GM06990 (cell line): ENCODE measurements at regions not wholly inside any gene's neighbourhood (a gene's known extent, or its start where the extent isn't known, plus 50 kb on each side); places are given as distances from the start of the nearest gene placed in this dataset.

Experiments used
- DNase-seq: peaks from one replicate; pipeline ENCODE4 v3.0.0-alpha.2; 2011; ENCODE audit not compliant: insufficient read length; ENCODE audit errors: extremely low read depth
- H3K27me3 ChIP-seq: replicated peaks from 2 replicates; pipeline ENCODE4 v1.6.0; 2011; ENCODE audit warnings: low read length; ENCODE audit not compliant: control insufficient read depth, insufficient read depth
- H3K36me3 ChIP-seq: 2 replicates; pipeline ENCODE4 v1.5.1; 2011; ENCODE audit warnings: low read length; ENCODE audit not compliant: control insufficient read depth, insufficient read depth
- H3K4me3 ChIP-seq: replicated peaks from 2 replicates; pipeline ENCODE4 v1.5.1; 2011; ENCODE audit warnings: low read depth, mild to moderate bottlenecking, control low read depth, low read length
- CTCF ChIP-seq: IDR thresholded peaks from 2 replicates; pipeline ENCODE4 v1.5.1; 2011; ENCODE audit warnings: low read length, control low read depth, mild to moderate bottlenecking, inconsistent platforms; ENCODE audit not compliant: insufficient read depth, poor library complexity, severe bottlenecking

DNA sequence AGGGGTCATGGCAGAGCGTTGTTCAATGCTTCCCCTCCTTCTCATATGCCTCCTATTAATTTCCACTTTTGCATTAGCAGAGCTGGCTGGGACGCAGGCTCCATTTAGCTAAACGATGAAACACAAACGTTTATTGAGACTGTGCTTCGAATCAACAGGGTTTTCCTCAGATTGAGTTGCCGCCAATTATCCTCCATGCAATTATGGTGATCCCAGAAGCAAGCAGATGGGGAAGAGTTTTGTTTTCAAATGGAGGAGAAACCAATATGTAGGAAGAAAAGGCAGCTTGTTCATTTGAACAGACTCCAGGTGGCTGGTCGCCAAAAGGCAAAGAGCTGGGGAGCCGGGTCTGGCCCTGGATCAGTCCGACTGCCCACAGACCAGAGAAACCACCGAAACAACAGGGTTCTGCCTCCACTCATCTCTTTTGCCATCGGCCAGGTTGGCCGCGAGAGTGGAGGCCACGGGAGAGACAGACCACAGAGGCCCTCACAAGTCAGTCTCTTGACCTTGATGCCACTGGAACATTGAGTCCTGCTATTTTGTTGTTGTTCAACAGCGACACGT is 184.8 kb downstream of the GBA3 start:
- no peak for TF ChIP-seq CTCF
- no peak for DNase-seq
- H3K36me3 ChIP-seq: no peaks in the 10 kb centered on the region
- H3K4me3 ChIP-seq: no peak overlapping the region
- no peaks in the 10 kb centered on the region for H3K27me3 ChIP-seq

DNA sequence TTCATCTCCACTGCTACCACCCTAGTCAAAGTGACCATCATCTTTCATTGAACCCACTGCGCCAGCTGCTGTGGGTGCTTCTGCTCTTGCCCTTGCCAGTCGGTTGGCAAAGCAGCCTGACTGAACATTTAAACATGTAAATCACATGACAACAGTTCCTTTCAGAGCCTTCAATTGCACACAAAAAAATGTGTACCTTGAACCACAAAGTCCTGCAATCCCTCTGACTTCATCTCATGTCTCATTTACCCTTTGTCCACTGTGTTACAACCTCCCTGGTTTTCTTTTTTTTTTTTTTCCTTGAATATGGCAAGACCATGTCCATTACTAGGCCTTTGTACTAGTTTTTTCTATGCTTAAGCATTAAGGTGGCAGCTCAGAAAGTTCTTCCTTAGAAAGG is 183.5 kb downstream of the GBA3 start:
- Histone ChIP-seq H3K27me3 (no peaks in the 10 kb centered on the region), H3K4me3 (no peak overlapping the region), H3K36me3 (no peaks in the 10 kb centered on the region)
- TF ChIP-seq CTCF: no peak
- DNase-seq: no peak

DNA sequence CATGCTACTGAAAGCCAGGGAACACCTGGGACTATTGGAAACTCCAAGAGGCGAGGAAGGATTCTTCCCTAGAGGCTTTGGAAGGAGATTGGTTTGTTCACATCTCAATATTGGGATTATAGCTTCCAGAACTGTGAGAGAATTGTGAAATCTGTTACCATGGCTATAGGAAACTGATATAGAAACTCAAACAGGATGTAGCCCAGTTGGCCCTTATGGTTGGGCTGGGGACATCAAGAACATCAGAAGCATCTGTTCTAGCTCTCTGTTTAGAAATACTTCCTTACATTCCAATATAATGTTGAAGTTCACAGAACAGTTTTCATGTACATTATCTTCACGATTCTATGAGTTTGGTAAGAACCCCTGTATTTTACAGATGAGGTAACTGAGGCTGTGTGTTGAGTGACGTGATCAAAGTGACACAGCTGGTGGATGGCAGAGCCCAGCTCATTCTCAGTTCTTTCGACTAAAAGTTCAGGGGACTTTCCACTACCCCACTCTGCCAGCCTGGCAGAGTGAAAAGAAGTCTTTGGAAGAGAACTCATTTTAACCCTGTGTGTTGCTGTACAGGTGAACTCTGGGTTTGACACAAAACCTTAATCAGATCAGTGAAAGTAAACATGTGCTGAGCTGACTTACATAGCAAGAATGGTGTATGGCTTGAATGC is 183.0 kb downstream of the GBA3 start:
- Histone ChIP-seq H3K4me3 (no peak overlapping the region), H3K36me3 (no peaks in the 10 kb centered on the region), H3K27me3 (no peaks in the 10 kb centered on the region)
- DNase-seq: no peak
- no peak for TF ChIP-seq CTCF

DNA sequence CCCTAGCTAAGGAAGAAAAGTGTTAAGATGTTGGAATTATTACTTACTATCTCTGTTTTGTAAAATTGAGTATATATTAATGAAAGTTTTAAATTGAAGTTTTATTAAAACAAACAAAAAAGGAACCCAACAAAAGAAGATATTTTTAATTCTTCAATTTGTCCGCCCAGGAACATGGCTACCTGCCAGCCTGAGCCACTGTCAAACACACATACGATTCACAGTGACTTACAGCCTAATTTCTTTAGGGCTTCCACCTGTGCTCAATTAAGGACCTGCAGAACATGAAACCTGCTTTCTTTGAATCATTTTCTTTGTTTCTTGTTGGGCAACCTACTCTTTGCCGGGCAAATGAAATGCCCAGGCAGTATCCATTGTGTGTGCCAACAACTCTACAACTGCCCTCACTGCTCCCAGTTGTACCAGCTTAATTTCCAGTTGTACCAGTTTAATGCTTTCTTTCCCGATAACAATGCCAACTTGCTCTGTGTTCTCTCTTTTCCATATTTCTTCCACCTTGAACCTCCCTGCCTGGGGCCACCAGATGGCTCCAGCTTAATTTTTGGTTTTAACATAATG is 181.7 kb downstream of the GBA3 start:
- TF ChIP-seq CTCF: no peak
- Histone ChIP-seq H3K36me3 (no peaks in the 10 kb centered on the region), H3K27me3 (no peaks in the 10 kb centered on the region), H3K4me3 (no peak overlapping the region)
- DNase-seq: no peak

DNA sequence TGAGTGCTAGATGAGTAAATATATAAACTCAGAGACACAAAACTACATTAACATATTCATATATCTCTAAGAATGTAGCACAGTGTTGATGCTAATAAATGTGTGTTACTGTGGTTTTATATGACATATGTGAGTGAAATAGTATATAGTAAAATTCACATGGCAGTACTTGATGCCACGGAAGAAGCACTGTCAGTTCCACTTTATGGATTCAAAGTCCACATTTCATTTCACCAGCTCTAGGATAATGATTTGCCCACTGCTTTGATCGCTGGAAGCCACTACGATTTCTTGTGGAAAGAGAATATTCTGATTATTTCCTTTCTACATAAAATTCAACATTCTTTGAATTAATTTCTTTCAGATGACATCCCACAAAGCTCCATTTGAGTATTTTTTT is 181.2 kb downstream of the GBA3 start:
- no peak overlapping the region for H3K4me3 ChIP-seq
- TF ChIP-seq CTCF: no peak
- no peaks in the 10 kb centered on the region for H3K36me3 ChIP-seq
- DNase-seq: no peak
- no peaks in the 10 kb centered on the region for H3K27me3 ChIP-seq
